Mesothelial cell of epicardium (in vitro differentiated cells): ENCODE measurements at regions not wholly inside any gene's neighbourhood (a gene's known extent, or its start where the extent isn't known, plus 50 kb on each side); places are given as distances from the start of the nearest gene placed in this dataset.

Experiments used
- DNase-seq, 2 experiments: peaks; one replicate each; pipeline ENCODE4 v3.0.0; 2021; ENCODE audit warnings: low spot score in 2 of 2; ENCODE audit not compliant: unreplicated experiment in 2 of 2
- H3K27ac Mint-ChIP-seq: 2 replicates; pipeline ENCODE4 v1.8.0; 2021; ENCODE audit warnings: mixed read lengths
- H3K27me3 Mint-ChIP-seq: 2 replicates; pipeline ENCODE4 v1.8.0; 2021; ENCODE audit warnings: low read depth, mixed read lengths
- H3K36me3 Mint-ChIP-seq: 2 replicates; pipeline ENCODE4 v1.8.0; 2021; ENCODE audit warnings: mixed read lengths
- H3K4me1 Mint-ChIP-seq: 2 replicates; pipeline ENCODE4 v1.8.0; 2021; ENCODE audit warnings: mixed read lengths
- H3K4me3 Mint-ChIP-seq: 2 replicates; pipeline ENCODE4 v1.8.0; 2021; ENCODE audit warnings: mild to moderate bottlenecking, moderate library complexity, mixed read lengths
- H3K9me3 Mint-ChIP-seq: 2 replicates; pipeline ENCODE4 v1.8.0; 2021; ENCODE audit warnings: mixed read lengths
- CTCF ChIP-seq: fragments of 200-600 bp; sonication (generic); IDR thresholded peaks from one replicate; pipeline ENCODE4 v1.5.0; 2021; ENCODE audit warnings: antibody characterized with exemption; ENCODE audit not compliant: unreplicated experiment

GRCh38 chr2:23221901-23222300 is 163.1 kb upstream of the KLHL29 start:
- no peaks in the 10 kb centered on the region for H3K27me3 Mint-ChIP-seq
- no peaks in the 10 kb centered on the region for H3K9me3 Mint-ChIP-seq
- peaks cover 52% of the 10 kb centered on the region for H3K4me1 Mint-ChIP-seq
- DNase-seq: no peak
- H3K36me3 Mint-ChIP-seq: no peaks in the 10 kb centered on the region
- no peak overlapping the region for H3K4me3 Mint-ChIP-seq
- no peak for TF ChIP-seq CTCF
- H3K27ac Mint-ChIP-seq: no peak overlapping the region

GRCh38 chr2:23230885-23231284 is 154.1 kb upstream of the KLHL29 start:
- TF ChIP-seq CTCF: no peak
- Mint-ChIP-seq H3K4me3 (no peak overlapping the region), H3K4me1 (no peaks in the 10 kb centered on the region), H3K36me3 (no peaks in the 10 kb centered on the region), H3K27ac (no peak overlapping the region), H3K27me3 (no peaks in the 10 kb centered on the region), H3K9me3 (no peaks in the 10 kb centered on the region)
- no peak for DNase-seq

GRCh38 chr2:23231865-23232264 is 153.1 kb upstream of the KLHL29 start:
- no peak for DNase-seq
- H3K9me3 Mint-ChIP-seq: no peaks in the 10 kb centered on the region
- H3K4me3 Mint-ChIP-seq: no peak overlapping the region
- no peak overlapping the region for H3K27ac Mint-ChIP-seq
- H3K27me3 Mint-ChIP-seq: no peaks in the 10 kb centered on the region
- no peaks in the 10 kb centered on the region for H3K36me3 Mint-ChIP-seq
- H3K4me1 Mint-ChIP-seq: no peaks in the 10 kb centered on the region
- TF ChIP-seq CTCF: no peak

- H3K9me3 Mint-ChIP-seq: no peaks in the 10 kb centered on the region
- H3K27ac Mint-ChIP-seq: no peak overlapping the region
- H3K36me3 Mint-ChIP-seq: no peaks in the 10 kb centered on the region
- H3K4me1 Mint-ChIP-seq: no peaks in the 10 kb centered on the region
- no peaks in the 10 kb centered on the region for H3K27me3 Mint-ChIP-seq
- H3K4me3 Mint-ChIP-seq: no peak overlapping the region
- DNase-seq: no peak
- TF ChIP-seq CTCF: no peak
Observed at GRCh38 chr2:23235292-23235691, 149.7 kb upstream of the KLHL29 start.

GRCh38 chr2:23235736-23236135 is 149.2 kb upstream of the KLHL29 start:
- no peak for TF ChIP-seq CTCF
- H3K27ac Mint-ChIP-seq: no peak overlapping the region
- no peak overlapping the region for H3K4me3 Mint-ChIP-seq
- H3K27me3 Mint-ChIP-seq: no peaks in the 10 kb centered on the region
- DNase-seq: no peak
- no peaks in the 10 kb centered on the region for H3K9me3 Mint-ChIP-seq
- H3K4me1 Mint-ChIP-seq: no peaks in the 10 kb centered on the region
- H3K36me3 Mint-ChIP-seq: no peaks in the 10 kb centered on the region

- peaks cover 12% of the 10 kb centered on the region for H3K4me1 Mint-ChIP-seq
- H3K27ac Mint-ChIP-seq: no peak overlapping the region
- H3K36me3 Mint-ChIP-seq: no peaks in the 10 kb centered on the region
- H3K4me3 Mint-ChIP-seq: no peak overlapping the region
- DNase-seq: no peak
- TF ChIP-seq CTCF: no peak
- no peaks in the 10 kb centered on the region for H3K27me3 Mint-ChIP-seq
- H3K9me3 Mint-ChIP-seq: no peaks in the 10 kb centered on the region
Observed at GRCh38 chr2:23237147-23237546, 147.8 kb upstream of the KLHL29 start.
